Stimulated activated CD4-positive, alpha-beta T cell treated with anti-CD3 and anti-CD28 coated beads, Interleukin-4, amount 100 ng/mL, for 24 hours (primary cell): ENCODE measurements at regions not wholly inside any gene's neighbourhood (a gene's known extent, or its start where the extent isn't known, plus 50 kb on each side); places are given as distances from the start of the nearest gene placed in this dataset.

ENCODE experiments used
- DNase-seq: peaks from one replicate; pipeline ENCODE4 v3.0.0-alpha.2; 2020

DNA sequence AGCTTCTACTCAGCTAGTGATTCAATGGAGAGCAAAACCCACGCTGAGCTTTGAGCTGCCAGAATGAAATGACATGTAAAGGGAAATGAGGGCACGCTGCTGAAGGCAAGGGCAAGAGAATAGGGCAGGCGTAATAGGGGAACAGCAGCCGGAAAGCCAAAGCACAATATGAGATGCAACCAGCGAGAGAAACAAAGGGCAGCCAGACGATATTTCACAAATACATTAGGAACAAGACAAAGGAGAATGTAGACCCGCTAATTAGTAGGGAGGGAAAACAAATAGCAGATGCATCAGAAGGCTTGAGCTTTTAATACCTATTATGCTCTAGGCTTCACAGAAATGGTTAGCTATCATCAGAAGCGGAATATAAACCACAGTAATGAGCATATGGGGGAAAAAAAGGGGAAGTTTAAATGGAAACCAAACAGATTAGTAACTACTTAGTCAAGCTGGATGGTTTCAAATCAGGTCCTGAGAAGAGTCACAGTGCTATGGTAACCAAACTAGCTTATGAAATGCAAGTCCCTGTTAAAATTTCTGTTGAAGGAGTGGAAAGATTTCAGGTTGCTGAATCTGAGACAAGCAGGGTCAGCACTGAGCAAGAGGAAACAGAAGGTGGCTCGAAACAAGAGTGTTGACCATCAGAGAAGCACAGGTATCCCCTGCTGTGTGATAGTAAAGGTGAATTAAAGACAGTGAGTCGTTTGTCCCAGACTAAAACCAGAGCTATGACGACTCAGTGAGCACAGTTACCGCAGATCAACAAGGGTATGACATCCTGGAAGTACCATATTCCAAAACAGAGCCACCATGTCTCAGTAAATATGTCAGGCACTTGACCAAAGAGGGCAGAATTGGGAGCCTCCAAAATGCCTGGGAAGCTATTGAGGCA is 496.9 kb upstream of the CELF2 start:
- DNase-seq: no peak

DNA sequence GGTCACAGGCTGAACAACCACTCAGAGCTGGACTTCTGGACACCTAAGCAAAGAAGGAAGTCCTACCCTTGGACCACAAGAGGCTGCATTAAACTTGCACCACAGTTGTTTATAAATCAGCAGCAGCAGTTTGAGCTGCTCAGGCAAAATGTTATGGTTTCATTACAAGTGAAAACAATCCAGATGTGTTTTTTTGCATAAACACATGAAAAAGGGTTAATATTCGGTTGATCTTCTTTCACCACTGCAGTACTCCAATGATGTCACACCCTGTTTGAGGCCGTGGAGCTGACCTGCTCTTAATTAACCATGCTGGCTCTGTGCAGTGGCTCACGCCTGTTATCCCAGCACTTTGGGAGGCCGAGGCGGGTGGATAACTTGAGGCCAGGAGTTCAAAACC is 490.8 kb upstream of the CELF2 start:
- no peak for DNase-seq

DNA sequence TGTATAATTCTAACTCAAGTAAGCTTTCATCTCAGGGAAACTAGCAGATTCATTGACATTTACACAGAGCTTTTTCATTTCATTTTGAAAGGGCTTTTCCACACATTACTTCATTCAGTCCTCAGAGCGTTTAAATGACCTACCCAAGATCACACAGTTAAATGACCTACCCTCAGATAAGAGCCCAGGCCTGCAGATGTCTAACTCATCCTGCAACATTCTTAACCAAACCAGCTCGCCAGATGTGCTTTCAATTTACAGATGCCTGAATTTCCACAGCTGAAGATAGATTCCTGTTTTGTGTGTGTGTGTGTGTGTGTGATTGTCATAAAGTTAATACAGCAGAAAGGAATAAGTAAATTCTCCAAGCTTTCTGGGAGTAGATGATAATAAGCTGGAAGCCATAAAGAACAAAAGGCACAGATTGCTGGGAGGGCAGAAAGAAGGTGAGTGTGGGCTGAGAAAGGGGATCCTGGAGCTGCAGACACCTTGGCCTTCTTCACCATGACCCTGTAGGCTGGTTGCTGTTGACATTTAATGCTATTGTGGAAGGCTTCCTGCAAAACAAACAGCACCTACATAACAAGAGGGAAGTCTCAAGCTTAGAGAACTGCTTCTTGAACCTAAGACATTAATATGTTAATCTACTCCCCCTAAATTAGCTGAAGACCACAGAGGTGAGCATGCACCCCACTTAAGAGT is 489.7 kb upstream of the CELF2 start:
- DNase-seq: no peak

DNA sequence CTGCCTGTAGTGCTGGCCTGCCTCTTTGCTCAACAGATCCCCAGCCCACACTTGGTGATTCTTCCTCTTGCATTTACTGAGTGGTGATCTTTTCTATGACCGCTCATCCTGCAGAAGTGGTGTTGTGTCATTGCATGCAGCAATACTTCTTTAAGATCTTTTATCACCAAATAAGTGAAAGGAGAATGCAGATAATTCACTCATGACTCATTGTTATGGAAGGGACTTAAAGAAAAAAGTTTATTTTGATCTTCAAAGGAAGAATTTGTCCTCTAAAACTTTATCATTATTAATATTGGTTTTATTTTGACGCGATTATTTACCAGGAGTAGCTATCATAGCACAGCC is 489.1 kb upstream of the CELF2 start:
- DNase-seq: no peak

DNA sequence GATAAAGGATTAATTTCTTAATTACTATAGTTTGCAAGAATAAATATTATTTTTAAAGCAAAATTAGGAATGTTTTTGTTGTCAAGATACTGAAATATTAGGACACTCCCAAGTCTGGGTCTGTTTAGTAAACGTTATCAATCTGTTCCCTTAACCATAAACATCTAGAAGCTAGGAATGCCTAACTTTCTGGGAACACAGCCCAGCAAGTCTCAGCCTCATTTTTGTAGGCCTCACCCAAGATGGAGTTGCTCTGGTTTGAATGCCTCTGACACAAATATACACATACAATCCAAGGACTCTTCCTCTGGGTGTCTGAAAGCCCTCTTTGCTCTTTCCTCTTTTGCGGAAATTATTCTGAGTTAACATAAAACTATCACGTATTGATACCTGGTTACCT is 487.4 kb upstream of the CELF2 start:
- no peak for DNase-seq

DNA sequence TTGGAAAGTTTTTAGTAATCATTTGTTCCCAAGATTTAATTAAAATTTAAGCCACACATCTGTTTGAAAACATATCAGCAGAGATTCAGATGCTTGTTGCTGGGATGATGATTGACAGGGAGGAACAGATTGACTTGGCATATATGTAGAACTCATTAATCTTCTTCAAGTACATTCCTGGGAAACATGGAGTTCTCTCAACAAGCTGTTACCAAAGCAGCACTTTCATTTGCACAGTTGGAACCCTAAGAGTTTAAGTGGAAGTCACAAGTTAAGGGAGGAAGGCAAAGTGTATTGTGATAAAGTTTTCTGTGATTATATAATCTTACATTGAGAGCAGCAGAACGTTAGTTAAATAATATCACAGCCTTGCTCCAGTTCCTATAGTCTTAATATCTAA is 485.4 kb upstream of the CELF2 start:
- DNase-seq: no peak

DNA sequence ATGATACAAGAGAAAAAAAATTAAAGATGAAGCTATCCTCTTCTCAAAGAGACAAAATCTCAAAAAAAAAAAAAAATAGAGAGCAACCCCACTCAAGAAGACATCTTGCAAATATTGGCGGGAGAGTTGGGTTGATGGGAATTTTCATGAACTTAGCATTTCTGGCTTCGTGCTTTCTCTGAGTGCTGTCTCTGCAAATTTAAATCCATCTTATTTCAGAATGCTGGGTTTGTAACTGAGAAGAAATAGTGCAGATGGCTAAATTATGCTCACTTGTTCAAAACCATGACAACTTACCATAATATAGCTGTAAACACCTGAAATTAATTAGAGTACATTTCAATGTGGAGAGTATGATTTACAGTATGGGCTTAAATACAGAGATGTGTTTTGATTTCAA is 484.8 kb upstream of the CELF2 start:
- DNase-seq: no peak

DNA sequence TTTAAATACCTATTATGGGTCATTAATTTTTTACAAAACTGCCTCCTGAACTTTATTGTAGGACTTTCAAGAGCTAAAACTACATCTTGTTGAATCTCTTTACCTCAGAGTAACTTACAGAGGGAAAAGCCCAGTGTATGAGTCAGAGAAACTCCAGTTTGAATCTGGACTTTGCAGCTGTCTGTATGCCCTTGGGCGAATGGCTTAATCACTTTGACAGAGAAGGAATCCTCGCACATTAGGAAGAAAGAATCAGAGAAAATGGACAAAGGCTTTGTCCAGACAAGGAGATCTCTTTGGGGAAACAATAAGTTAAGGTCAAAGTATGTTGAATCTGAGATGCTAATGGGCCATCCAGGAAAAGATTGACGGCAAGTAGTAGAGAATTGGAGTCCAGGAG is 484.2 kb upstream of the CELF2 start:
- no peak for DNase-seq

DNA sequence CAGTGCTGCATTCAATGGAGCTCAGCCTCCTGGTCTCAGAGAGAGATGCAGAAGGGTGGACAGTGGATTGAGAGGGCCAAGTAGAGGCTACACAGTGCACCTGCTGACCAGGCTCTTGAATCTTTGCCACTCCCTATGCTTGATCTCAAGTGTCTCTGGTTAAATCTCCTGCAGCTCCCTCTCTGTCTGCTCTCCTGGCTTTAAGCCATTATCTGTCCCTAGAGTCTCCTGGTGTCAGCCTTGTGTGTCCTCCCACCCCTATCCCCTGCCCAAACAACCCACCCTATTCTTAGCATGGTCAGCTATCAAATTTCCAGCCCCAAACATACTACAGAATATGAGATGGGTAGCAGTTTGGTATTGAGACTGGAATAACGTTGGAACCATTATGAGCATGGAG is 479.3 kb upstream of the CELF2 start:
- DNase-seq: no peak

DNA sequence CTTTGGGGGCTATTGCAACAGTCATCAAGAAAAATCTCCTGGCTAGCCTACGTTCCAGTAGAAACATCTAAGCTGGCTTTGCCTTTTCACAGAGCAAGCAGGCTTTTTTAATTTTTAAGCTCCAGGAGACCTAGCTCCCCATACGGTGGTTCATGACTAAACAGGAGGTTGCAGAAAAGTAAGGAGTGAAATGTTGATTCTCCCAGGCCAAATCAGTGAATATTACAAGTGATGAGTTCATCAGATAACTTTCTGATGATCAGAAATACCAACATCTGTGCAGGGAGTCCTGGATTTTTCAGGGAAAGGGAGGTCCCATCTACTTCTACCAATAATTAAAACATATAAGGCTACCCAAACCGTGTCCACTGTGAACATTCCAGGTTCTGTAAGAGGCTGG is 477.3 kb upstream of the CELF2 start:
- DNase-seq: no peak

DNA sequence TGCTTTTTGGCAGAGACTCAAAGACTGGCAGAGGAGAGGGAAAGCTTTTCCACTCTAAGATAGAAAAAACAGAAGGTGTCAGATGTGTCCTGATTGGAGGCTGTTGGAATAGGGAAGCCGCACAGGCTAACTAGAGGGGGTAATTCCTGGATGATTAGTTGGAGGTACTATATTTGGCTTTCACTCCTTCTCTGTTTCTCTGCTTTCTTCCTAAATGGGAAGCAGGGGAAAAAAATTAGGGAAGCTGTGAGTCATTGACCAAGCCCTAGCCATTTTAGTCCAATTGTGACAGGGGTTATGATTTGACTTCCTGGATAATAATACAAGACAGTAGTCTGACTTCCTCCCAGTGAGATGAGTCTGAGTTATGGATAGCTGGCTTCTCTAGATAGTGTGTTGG is 475.2 kb upstream of the CELF2 start:
- no peak for DNase-seq

DNA sequence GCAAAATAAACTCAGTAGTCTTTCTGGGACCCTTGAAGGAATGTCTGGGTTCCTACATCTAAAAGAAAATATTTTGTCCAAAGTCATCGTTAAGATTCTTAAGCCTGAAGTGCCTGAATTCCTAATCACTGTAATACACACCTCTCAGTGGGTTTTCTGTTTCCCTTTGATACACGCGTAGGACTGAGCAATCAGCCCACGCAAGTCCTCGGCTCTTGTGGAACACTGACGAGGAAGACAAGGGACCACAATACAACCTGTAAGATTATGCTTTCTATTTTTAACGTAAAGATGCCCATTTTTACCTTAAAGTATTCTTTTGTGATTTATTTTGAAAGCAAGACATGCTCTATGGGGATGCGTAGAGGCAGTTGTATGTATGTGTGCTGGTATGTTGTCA is 472.8 kb upstream of the CELF2 start:
- no peak for DNase-seq

DNA sequence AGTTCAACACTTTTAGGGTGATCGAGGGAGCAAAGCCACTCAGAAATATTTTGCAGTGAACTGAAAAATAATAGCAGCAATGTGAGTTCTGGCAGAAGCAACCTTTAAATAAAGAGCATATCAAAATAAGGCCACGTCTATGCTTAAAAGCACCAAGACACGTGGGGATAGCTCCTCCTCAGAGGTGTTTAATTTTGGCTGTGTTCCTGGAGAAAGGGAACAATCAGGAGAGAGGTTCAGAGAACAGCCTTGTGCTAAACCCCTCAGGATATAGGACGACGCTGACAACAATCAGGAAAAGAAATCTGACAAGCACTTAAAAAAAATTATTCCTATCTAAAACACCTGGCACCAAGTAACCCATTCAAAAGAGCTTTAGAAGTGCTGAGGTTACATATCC is 471.9 kb upstream of the CELF2 start:
- DNase-seq: no peak

DNA sequence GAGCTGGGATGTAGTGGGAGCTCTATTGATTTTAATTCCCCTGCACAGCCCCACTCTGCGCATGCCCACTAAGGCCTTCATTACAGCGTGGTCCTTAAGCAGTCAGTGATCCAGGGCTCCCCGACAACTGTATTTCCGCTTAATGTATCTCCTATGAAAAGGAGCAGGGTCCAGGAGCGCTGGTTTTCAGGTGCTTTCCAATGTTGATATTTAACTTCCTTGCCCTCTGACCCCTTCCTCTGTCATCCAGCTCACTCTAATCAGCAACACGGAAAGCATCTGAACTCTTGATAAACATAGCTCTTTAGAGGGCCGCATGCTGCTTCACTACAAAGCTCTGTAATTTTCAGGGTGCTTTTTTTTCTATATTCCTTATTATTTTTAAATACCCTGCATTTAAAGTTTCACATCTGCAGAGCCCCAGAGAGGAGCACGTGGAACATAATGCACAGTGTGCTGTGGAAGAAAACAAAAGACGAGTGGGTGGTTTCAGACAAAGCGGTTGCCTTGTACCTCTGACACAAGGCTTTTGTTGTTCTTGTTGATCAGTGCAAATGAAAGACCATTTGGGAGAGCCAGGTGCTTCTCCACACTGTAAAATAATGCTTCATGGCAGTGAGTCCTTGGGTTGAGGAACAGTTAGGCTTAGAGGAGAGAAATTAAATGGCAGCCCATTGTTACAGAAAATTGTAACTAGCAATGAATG is 465.9 kb upstream of the CELF2 start:
- DNase-seq: no peak

DNA sequence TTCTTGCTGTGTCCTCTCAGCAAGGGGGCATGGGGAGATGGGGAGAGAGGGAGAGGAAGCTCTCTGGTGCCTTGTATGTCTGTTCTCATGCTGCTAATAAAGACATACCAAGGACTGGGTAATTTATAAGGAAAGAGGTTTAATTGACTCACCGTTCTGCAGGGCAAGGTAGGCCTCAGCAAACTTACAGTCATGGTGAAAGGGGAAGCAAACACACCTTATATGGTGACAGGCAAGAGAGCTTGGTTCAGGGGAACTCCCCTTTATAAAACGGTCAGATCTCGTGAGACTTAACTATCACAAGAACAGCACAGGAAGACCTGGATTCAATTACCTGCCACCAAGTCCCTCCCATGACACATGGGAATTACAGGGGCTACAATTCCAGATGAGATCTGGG is 464.7 kb upstream of the CELF2 start:
- DNase-seq: no peak

DNA sequence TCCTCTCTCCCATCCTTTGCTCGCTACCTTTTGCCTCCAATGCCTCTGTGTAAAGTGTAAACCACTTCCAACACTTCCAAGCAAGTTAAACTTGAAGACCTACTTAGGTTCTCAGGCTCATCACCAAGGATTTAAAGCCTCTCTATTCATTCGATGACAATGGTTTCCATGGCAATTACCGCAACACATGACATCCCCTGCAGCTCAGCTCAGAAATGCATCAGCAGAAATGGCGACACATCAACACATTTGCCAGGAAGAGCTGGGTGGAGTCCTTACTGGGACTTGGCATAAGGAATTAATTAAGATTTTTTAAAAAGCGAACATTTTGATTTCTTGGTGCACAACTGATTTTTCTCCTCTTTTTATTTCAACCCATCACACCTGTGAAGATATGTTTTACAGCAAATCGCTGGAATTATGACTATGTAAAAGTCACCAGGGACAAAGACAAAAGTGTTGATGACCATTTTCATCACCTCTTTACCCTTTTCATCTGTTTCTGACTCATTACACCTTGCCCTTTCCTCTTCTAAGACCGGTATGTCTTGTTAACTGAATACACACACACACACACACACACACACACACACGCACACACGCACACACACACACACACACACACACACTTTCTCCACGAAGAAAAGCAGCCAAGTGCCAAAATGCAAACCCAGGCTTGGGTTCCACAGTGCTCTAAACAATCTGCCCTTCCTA is 453.4 kb upstream of the CELF2 start:
- DNase-seq: no peak

DNA sequence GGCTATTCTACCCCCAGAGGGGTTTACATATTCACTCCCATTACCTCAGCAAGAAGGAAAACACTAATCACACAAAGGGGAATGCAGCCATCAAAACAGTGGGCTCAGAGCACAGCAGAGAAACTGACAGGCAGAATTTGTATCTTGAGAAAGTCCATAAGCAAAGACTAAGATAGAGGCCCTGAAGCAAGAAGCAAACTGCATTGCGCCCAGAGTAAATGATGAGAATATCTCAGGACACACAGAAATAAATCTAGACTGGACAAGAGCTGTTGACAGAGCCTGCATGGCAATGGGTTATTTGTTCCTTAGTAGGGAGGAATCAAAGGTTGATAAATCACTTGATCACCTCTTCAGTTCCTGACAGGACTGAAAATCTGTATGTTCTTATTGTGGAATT is 440.7 kb upstream of the CELF2 start:
- no peak for DNase-seq

DNA sequence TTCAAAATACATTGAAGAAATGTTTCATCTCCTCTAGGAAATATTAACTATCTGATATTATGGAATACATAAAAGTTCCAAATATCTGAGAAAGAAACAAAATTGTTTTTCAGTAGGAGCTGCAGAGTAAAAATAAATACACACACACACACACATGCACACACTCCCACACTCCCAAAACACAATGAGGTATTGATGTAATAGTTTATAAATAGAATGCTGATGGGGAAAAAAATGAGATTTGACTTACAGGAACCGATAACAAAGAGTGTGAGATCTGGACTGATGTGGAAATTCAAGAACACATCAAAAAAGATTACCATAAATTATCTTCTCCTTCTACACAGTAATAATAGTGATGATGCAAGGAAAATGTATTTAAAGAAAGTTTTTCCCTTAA is 438.0 kb upstream of the CELF2 start:
- no peak for DNase-seq

DNA sequence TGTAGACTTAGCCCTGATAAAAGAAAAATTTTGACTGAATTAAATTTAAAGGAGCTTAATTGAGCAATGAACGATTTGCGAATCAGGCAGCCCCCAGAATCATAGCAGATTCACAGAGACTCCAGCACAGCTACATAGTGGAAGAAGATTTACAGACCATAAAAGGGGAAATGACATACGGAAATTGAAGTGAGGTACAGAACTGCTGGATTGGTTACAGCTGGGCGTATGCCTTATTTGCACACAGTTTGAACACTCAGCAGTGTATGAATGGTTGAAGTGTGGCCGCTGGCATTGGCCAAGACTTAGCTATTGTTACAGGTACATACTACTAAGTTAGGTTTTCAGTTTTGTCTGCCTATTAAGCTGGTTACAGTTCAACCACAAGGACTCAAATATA is 433.5 kb upstream of the CELF2 start:
- DNase-seq: no peak

DNA sequence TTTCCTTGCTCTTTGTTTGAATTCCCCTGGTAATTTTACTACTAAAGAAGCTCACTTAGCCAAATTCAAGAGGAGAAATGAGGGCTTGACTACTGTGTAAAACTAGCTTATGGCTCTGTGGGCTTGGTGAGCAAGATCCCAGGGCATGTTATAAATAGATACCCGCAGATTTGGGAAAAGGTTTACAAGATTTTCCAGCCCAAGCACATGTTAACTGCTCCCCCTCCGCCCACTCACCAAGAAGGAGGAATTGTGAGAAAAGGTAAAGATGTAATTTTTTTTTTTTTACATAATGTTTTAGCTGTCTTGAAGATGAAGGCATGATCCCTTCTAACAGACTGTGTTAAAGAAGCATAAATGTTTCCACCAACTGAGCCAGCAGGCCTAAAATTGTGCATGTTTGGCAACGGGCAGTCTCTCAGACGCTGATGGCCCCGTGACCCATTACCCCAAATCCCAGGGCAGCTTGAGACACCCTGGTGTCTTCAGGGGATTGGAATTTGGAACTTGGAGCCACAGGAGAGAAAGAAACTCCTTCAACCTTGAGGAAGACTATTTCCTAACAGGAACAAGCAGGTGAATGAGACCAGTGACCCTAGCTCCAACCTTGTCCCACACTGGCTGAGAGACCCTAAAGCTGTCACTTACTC is 429.8 kb upstream of the CELF2 start:
- no peak for DNase-seq

DNA sequence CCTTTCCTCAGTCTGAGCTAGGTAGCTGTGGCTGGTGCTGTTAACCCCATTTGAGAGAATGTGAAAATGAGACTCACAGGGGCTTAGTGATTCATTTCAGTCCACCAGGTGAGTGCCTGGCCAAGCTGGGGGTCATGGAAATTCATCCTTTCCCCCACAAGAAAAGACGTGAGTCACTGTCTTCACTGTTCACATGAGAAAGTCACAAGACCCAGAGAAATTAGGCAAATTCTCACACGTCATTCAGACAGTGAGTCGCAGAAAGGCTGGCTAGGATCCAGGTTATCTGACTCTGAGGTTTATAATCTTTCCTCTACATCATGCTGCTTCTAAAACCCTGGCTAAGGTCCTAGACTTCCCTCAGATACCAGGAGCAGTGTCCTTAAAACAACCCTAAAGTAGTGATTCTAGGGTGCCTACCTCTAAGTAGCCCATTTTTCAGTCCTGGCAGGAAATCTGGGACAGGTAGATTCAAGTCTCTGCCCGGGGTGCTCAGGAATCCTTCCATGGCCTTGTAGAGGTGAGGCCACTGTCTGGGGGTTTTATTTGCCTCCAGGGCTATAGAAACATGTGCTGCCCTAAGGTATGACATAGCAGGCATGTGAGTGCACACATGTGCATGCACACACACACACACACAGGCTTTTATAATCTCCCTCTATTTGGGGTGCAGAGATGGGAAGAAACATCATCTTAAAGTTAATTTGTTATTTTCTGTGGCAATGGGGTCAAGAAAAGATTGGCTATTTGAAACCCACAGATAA is 427.9 kb upstream of the CELF2 start:
- peak; percentile 18 for DNase-seq

DNA sequence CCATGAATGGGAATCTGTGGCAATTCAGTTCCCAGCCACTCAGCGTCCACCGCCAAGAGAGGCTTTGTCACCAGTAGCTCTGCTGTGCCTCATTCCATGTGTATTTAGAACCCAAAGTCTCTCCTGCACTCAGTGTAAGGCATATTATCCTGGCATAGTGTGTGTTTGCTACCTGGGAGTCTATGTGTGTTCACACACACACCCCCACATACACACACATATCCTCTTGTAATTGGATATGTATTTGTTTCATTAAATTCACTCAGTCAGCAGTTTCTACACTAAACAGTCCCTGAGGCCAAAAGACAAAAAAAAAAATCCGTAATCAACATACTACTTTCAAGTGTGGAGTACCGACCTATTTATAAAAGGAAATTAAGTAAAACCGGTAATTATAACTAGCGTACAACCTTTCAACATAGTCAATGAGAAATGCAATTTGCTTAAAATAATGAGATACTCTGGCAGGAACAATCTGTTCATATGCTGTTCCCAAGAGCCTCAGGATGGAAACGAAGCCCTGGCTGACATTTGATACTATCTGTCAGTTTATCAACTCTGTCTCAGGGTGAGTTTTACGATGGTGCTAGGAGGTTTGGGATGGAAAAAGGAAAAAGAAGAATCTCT is 425.8 kb upstream of the CELF2 start:
- DNase-seq: no peak
